Globus pallidus (tissue), 1 donor: ENCODE measurements at regions not wholly inside any gene's neighbourhood (a gene's known extent, or its start where the extent isn't known, plus 50 kb on each side); places are given as distances from the start of the nearest gene placed in this dataset.
"Not testable (repeated sequence)": the region's sequence is repeated elsewhere in the genome, so short reads cannot be mapped to it uniquely, and the experiment has no call there.

Source experiments
- DNase-seq: peaks from one replicate; pipeline ENCODE4 v3.0.0-alpha.2; 2015; ENCODE audit warnings: low spot score

DNA sequence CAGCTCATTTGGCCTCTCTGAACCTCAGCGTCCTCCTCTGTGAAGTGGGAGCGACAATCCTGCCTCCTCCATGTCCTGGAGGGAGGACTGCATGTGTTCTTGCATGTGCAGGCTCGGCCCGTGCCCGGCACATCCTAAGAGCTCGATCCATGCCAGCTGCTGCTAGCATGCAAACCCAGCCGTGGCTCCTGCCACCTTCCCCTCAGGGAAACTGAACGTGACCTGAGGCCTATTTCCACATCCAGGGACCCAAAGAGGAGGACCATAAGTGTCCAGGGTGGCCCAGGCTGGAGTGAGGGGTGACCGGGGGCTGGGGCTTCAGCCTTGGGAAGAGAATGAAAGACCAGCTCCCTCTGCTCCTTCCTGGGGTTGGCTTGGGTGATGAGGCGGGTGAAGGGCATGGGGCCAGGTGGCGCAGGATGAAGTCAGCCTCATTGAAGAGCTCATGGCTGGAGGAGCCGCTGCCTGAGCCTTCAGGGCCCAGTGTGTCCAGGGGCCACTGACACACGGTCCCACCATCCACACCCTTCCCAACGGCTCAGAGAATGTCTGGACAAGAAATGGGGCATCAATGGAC lies 115.7 kb upstream of the AKAP13 start:
- DNase-seq, result not testable (repeated sequence)

DNA sequence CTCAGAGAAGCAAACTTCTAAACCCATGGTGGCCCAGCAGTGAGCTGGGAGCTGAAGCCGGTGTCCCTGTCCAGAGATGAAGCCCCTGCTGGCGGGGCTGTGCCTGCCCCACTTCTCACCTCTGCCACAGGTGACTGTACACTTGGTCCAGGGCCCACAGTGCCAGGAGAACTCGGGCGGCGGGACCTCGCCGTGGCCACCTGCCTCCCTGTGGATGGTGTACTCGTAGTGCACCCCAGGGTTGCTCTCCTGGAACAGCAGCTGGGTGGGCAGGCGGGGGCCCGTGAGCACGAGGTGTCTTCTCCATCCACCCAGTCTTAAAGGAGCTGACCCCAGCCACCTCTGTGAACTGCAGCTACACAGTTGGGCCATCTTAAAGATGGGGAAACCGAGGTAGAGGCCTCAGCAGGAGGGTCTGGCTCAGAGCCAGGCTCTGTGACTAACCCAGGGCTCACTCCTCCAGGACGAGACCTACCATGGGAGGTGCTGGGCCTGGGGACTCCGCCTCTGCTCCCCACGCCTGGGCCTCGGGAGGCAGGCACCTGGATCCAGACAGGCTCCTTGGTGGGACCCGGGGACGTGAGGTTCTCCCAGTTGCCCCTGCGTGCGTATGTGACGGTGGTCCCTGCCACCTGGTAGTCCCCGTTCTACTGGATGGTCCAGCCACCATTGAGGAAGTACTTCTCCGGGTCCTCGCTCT lies 113.1 kb upstream of the AKAP13 start:
- DNase-seq, result not testable (repeated sequence)

DNA sequence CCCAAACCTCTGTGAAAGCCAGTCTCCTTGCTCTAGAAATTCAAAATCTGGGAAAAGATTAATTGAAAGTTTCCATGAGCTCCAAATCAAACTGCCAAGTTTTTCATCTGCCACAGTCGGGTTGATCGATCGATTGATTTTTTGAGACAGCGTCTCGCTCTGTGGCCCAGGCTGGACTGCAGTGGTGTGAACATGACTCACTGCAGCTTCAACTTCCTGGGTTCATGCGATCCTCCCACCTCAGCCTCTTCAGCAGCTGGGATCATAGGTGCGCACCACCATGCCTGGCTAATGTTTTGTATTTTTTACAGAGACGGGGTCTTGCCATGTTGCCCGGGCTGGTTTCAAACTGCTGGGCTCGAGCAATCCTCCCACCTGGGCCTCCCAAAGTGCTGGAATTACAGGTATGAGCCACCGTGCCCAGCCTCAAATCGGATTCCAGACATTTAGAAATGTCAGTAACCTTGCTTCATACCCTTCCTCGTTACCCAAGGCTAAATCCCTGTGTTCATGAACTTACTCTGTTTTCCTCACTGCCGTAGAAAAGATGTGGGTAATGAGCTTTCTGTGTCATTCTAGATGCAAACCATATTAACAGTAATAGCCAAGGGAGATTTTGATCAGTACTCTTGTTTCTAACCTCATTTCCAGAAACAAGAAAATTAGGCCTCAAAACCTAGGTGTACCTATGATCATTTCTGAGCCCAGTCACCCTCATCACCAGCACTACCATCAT lies 105.9 kb upstream of the AKAP13 start:
- no peak for DNase-seq

DNA sequence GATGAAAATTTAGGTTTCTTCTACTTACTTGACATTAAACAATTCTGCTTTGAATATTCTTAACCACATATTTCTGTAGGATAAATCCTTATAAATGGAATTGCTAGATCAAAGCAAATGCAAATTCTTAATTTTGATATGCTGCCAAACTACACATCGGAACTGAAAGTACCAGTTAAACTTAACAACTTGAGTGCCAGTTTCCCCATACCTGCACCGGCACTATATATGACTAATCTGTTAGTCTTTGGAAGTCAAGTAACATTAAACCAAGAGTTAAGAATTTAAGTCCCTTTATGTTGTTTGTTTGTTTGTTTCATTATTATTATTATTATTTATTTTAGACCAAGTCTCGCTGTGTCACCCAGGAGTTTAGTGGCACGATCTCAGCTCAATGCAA lies 103.9 kb upstream of the AKAP13 start:
- no peak for DNase-seq

DNA sequence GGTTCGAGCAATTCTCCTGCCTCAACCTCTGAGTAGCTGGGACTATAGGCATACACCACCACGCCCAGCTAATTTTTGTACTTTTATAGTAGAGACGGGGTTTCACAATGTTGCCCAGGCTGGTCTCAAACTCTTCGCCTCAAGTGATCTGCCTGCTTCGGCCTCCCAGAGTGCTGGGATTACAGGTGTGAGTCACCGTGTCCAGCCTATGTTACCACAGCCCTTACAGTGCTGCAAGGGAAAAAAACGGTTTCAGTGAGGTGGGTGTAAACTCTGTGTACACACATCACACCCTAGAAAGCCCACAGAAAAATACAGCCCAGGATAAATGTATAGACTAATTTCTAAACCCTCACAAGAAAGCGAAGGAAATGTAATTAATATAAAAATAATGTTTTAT lies 103.5 kb upstream of the AKAP13 start:
- no peak for DNase-seq

DNA sequence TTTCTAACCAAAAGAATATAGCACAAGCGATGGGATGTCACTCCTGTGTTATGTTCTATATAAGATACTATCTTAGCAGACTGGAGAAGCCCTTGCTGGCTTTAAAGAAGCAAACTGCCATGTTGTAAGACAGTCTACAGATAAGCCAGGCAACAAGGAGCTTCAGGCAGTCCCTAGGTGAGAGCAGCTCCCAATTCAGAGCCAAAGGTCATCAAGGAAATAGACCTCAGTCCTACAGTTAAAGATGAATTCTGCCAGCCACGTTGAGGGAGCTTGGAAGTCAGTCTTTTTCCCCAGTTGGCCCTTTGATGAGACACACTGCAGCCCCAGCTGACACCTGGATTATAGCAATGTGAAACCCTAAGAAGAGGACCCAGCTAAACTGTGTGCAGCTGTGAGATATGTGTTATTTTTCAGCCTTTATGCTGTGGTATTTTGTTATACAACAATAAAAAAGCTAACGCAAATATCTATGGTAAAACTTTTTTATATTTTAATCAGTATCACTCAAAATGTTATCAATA lies 102.5 kb upstream of the AKAP13 start:
- no peak for DNase-seq

DNA sequence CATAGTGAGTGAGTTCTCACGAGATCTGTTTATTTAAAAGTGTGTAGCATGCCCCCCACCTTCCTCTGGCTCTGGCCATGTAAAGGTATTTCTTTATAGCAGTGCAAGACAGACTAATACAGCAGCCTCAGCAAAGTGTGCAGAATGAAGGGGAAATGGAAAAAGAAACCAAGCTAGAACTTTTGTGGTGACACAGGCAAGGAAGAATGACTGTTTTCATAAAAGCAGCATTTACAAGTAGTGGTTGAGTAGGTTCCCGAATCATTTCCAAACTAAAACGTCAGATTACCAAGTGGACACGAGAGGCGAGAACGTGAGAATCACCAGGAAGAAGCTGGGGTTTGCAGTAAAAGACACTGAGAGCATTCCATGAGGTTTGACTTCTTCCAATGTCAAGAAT lies 100.2 kb upstream of the AKAP13 start:
- DNase-seq, result no peak

DNA sequence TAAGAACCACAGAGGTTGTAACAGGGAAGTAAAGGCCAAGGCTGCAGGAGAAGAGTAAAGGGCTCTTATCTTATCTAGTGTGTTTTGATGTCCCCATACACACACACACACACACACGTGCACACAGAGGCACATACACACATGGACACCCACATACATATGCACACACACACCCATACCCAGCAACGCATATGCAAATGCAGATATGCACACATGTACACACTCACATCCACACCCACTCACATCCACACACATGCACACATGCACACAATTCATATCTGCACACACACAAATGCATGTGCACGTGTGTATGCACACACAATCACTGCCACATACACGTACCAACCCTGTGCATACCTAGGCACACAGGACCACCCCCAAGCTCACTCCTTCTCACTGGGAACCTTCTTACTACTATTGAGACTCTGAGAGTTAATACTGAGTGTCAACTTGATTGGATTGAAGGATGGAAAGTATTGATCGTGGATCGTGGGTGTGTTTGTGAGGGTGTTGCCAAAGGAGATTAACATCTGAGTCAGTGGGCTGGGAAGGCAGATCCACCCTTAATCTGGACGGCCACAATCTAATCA lies 99.0 kb upstream of the AKAP13 start:
- DNase-seq, result no peak

DNA sequence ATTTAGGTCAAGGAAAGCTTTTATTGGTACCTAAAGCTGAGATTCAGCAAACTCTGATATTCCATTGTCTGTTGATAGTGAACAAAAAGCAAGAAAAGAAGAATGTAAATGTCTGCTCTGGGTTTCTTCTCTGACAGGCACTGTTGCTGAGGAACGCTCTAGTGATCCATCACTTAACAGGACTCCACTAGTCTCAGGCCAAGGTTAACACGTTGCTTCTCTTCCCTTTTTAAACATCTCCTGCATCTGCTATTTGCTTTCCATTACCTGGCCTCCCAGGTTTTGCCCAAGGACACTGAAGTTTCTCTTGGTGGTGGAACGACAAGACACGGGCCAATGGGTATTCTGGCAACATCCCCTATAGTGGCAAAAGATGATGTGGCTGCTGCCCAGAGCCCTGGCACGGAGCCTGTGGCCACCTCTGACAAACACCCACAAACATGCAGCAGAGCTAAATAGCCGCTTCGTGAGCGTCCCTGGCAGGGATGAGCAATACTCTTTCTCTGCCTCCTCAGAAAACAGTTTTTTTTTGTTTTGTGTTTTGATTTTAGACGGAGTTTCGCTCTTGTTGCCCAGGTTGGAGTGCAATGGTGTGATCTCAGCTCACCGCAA lies 97.8 kb upstream of the AKAP13 start:
- DNase-seq, result no peak

DNA sequence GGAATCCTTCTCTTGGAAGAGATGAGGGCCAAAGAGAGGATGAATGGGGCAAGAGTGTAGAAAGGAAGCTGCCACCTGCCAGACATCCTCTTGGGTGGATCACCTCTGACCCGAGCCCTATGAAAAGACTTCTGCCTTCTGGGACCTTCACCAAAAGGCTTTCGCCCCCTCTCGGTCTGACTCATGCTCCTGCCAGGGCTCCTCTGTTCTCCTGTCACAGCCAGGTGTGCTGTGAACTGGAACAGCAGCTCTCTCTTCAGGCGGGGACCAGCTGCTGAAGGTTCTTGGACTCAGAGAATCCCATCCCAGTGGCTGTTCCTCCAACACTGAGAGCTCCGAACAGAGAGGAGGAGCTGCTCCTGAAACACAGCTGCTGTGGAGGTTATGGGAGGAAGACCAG lies 96.6 kb upstream of the AKAP13 start:
- DNase-seq, result not testable (repeated sequence)

DNA sequence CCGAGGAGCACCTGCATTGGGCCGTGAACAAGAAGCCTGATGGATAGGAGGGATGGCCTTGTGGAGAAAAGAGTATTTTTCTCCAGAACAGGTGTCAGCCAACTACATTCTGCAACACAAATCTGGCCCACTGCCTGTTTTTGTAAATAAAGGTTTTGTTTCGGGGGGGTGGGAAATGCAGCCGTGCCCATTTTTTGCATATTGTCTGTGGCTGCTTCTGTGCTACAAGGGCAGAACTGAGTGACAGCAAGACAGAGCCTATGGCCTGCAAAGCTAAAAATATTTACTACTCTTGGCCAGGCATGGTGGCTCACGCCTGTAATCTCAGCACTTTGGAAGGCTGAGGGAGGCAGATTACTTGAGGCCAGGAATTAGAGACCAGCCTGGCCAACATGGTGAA lies 95.9 kb upstream of the AKAP13 start:
- DNase-seq, result no peak

DNA sequence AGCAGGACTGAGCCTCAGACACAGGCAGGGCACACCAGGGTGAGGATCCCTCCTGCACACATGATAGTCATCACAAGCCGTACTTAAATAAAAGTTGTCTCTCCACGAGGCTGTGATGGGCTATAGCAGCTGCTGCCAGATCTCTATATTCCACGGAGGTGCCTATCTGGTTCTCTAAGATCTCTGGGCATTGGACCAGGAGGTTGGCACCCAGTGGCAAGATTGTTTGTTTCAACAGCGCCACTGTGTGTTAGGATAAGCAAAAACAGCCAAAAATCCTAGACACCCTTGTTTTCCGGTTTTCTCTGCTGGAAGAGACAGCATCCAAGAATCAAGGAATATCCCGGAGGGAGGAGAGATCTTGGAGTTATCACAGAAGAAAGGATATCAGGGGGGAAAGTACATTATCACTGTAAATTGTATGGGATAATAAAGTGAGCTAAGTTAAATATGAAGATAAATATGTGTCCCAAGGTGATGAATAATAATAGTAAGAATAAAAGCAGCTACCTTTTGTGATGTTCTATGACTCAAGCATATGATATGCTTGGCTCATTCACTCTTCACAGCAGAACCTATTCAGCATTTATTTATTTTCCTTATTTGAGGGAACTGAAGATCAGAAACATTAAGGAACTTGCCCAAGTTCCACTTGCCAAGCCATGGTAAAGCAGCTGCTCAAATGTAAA lies 90.6 kb upstream of the AKAP13 start:
- DNase-seq, result peak; percentile 38

DNA sequence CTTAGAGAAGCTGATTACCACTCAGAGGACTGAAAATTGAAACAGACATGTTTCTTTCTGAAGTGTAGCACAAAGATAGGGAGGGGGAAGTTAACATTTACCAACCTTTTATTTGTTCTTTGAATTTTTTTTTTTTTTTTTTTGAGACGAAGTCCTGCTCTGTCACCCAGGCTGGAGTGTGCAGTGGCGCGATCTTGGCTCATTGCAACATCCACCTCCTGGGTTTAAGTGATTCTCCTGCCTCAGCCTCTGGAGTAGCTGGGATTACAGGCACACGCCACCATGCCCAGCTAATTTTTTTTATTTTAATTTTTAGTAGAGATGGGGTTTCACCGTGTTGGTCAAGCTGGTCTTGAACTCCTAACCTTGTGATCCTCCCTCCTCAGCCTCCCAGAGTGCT lies 87.8 kb upstream of the AKAP13 start:
- not testable (repeated sequence) for DNase-seq

DNA sequence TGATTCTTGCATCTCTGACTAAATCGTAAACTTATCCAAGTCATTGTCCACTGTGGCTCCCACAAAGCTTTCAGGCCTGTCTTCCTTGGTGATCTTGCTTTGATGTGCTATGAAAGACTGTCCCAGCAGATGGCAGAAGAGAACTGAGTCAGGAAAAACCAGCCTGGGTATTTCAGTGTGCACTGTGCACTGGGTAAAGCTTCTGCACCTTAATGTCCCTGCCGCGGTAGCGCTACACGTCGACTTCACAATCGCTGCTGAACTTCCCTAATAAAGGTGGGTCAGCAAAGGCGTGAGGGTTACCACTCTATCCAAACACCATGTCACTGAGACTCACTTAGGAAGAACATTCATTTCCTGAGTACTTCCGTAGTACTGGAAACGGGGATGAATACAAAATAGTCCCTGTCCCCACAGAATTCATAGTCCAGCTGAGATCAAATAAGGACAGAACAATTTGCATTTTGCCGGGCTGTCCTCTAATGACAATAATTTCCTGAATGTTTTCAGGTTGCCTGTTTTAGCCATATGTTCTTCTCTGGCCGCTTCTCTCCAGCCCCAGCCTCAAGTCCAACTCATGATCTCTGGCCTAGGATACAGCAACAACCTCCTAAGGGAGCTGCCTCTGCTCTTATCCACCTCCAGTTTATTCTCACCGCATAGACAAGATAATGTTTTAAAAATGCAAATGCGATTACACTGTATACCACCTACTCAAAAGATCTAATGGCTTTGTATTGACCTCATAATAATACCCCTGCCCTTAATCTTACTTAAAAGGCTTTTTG lies 83.6 kb upstream of the AKAP13 start:
- peak; percentile 64 for DNase-seq

DNA sequence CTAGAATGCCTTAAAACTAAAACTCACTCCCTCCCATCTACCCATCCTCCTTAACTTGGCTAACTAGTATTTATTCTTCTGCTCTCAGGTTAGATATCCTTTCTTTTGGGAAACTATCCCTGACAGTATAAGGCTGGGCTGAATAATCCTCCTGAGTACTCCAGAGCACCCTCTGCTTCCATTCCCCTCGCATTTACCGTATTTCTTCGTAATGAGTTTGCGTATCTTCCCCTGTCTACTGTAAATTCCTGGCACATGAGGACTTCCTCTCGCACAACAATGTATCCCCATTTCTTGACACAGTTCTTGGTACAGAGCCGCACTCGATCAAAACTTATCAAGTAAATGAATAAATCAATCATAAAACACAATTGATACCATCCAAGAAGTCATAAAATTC lies 82.9 kb upstream of the AKAP13 start:
- no peak for DNase-seq

DNA sequence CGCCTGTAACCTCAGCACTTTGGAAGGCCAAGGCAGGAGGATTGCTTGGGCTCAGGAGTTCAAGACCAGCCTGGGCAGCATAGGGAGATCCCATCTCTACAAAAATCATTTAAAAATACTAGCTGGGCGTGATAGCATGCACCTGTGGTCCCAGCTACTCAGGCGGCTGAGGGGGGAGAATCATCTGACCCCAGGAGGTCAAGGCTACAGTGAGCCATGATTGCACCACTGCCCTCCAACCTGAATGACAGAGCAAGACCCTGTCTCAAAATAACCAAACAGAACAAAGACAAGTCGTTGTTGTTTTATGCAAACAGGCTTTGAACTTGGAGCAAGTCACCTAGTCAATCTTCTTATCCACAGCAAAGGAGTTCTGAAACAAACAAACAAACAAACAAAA lies 82.0 kb upstream of the AKAP13 start:
- DNase-seq, result no peak

DNA sequence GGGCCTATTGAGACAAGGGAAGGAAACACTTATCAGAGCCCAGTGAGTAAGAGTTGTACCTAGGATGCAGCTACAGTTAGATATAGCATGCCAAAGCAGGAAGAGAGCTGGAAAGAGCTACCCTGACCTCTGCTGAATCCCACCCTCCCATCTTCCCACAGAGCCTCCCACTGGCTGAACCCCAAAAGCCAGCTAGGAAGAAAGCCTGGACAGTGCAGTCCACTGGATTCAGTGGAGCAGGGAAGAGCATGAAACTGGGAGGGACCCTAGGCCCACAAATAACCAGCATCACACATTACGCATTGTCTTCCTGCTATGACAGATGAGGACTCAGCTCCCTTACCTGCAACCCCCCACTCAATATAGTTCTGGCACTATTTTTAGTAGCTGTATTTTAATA lies 81.5 kb upstream of the AKAP13 start:
- no peak for DNase-seq

DNA sequence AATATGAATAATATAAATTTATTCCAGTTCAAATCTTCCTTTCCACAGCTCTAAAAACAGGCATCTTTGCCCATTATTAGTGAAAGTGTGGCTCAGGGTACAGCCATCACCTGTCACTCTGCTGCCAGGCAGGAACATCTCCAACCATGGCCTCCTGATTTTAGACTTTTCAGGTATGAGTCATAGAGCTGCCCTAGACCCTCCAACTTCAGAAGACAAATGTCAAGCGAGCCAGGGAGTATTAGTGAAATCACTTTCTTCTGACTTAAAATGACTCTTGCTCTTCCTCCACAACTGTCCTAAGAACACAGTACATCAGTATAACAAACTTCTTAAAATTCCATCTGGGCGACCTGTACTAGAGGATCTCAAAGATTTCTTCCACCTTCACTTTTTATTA lies 78.1 kb upstream of the AKAP13 start:
- DNase-seq, result no peak

DNA sequence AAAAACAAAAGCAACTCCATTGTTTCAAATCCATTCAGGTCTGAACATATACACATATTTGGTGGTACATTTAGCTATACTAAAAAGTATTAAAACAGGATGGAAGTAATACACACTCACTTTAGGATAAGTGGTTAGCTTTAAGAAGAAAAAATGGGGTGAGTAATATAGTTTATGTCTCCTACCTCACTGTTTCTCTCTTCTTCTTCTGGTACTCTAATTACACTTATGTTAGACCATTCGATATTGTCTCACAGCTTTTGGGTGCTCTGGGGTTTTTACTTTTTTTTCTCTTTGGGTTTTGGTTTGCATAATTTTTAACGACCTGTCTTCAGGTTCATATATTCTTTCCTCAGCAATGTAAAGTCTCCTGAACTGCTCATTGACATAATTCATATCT lies 75.4 kb upstream of the AKAP13 start:
- DNase-seq, result no peak

DNA sequence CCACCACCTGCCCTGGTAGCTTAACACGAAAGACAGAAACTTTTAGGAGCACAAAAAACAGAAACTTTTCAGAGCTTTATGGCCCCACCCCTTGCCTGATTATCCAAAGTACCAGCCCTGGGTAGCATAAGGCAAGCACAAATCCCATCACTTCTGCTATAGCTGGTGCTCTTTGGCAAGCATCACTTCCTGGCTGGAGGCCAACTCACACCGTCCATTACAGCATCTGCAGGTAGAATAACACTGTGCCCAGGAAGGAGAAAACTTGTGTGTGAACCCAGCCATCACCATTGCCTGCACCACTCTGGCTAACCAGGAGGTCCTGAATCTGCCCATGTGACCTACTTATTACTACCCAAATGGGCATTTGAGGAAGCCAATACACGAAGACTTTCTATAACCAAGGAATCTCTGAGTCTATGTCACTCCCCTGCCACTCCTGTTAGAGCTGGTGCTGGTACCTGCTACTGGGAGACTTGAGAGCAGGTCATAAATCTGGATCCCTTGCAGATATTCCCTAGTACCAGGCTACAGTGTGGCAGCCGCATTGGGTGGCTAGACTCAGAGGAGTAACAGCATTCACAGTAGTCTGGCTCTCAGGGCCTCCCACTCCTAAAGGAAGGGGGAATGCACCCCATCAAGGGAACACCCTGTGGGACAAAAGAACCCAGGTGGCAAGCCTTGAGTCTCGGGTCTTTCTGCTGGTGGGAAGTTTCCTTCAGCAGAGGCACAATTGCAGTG lies 73.3 kb upstream of the AKAP13 start:
- no peak for DNase-seq
